ENCODE measurements at regions not wholly inside any gene's neighbourhood (a gene's known extent, or its start where the extent isn't known, plus 50 kb on each side); places are given as distances from the start of the nearest gene placed in this dataset.

GRCh38 chr1:232486454-232487207 lies 143.3 kb downstream of the SIPA1L2 start:
- Histone ChIP-seq H3K36me3 (ENCODE audit: control insufficient read depth in 2 of 4, insufficient read depth in 4 of 4, low read length in 3 of 4) (no peaks in the 10 kb centered on the region; a peak in 1 of 8 replicates), H3K18ac (ENCODE audit: extremely low read depth, low read length) (no peak overlapping the region), H3K56ac (replicated peaks; ENCODE audit: insufficient read length, low read depth, low read length) (no peak overlapping the region), H3K23me2 (ENCODE audit: low read depth, low read length) (no peaks in the 10 kb centered on the region), H3K9me3 (ENCODE audit: insufficient read depth in 2 of 2, low read depth in 1 of 2, low read length in 1 of 2) (no peaks in the 10 kb centered on the region), H2AK5ac (ENCODE audit: low read depth, low read length) (no peak overlapping the region), H2BK15ac (ENCODE audit: low read length) (no peak overlapping the region), H3K27me3 (replicated peaks in 1 of 4; ENCODE audit: control insufficient read depth in 3 of 4, extremely low read depth in 1 of 4, insufficient read depth in 3 of 4, low read length in 3 of 4) (no peaks in the 10 kb centered on the region), H2BK12ac (ENCODE audit: low read depth, low read length) (no peak overlapping the region), H3K14ac (ENCODE audit: insufficient read length) (no peak overlapping the region), H4K91ac (replicated peaks; ENCODE audit: insufficient read length, low read length) (no peak overlapping the region), H3K9ac (replicated peaks in 1 of 4; ENCODE audit: extremely low read depth in 1 of 4, low read depth in 3 of 4, low read length in 3 of 4) (no peak overlapping the region), H3K79me2 (ENCODE audit: control insufficient read depth in 1 of 2, insufficient read depth in 2 of 2, low read length in 2 of 2) (no peaks in the 10 kb centered on the region), H2AFZ (ENCODE audit: low read length) (no peak overlapping the region), H3K4ac (replicated peaks; ENCODE audit: insufficient read length, low read depth, low read length) (no peak overlapping the region), H3K27ac (ENCODE audit: low read depth, low read length) (no peak overlapping the region), H2BK120ac (replicated peaks; ENCODE audit: low read depth, low read length) (no peak overlapping the region), H4K20me1 (replicated peaks in 1 of 2; ENCODE audit: control insufficient read depth in 1 of 2, insufficient read depth in 2 of 2, low read length in 2 of 2) (peaks cover 0 to 3% of the 10 kb centered on the region in 2 experiments), H3K79me1 (ENCODE audit: low read depth, low read length) (no peaks in the 10 kb centered on the region), H4K5ac (ENCODE audit: insufficient read length, low read depth, low read length) (no peak overlapping the region), H2BK20ac (ENCODE audit: low read length) (no peak overlapping the region), H3K4me1 (replicated peaks in 1 of 4; ENCODE audit: control insufficient read depth in 3 of 4, insufficient read depth in 4 of 4, low read length in 3 of 4) (no peaks in the 10 kb centered on the region), H4K8ac (ENCODE audit: extremely low read depth, insufficient read depth, low read length) (no peak overlapping the region), H2BK5ac (ENCODE audit: low read depth, low read length) (no peak overlapping the region), H3K4me3 (ENCODE audit: extremely low read depth in 1 of 4, insufficient read depth in 2 of 4, low read depth in 3 of 4, low read length in 4 of 4) (no peak overlapping the region), H3K23ac (ENCODE audit: insufficient read length) (no peak overlapping the region), H3K4me2 (ENCODE audit: insufficient read depth in 1 of 2, low read depth in 2 of 2, low read length in 2 of 2) (no peak overlapping the region)
- ChIA-PET POLR2A (ENCODE audit: partially characterized antibody) (interaction anchor here (0.7 kb wide), 1 partner anchor 9 kb away, joined by 3 read pairs; no protein-coding TSS in a partner anchor), CTCF (ENCODE audit: partially characterized antibody) (interaction anchor here (0.9 to 1.8 kb wide), 3 partner anchors 9 to 555 kb away, joined by 3 to 7 read pairs (median 4); no protein-coding TSS in a partner anchor)
- 76% methylated on average over 2 of the region's 2 CpGs; no CpG with 5 or more reads in 1 of the 2 experiments for WGBS, 2 experiments (ENCODE audit: extremely low coverage in 1 of 2, insufficient coverage in 1 of 2, insufficient read length in 1 of 2, insufficient replicate concordance in 2 of 2, low coverage in 1 of 2, low lambda C conversion rate in 2 of 2, missing lambda C conversion rate in 1 of 2)
- FAIRE-seq, result no peak
- no peak for DNase-seq (ENCODE audit: low read depth in 1 of 2, low spot score in 2 of 2)
- TF ChIP-seq HDAC6 (IDR thresholded peaks at IDR 0.05; ENCODE audit: low read depth, low read length), result no peak
- TF ChIP-seq RNF2 (IDR thresholded peaks at IDR 0.05; ENCODE audit: borderline replicate concordance, low read depth, low read length, missing control alignments, poor library complexity, severe bottlenecking), result no peak
- no peak for TF ChIP-seq GTF2F1 (IDR thresholded peaks at IDR 0.05; ENCODE audit: borderline replicate concordance, low read depth, low read length)
- TF ChIP-seq RBBP5 (IDR thresholded peaks at IDR 0.05; ENCODE audit: borderline replicate concordance, low read depth, low read length), result no peak
- TF ChIP-seq SUZ12 (IDR thresholded peaks at IDR 0.05; ENCODE audit: low read length), result no peak

All from H1 (cell line).